H9 (cell line): ENCODE measurements at regions not wholly inside any gene's neighbourhood (a gene's known extent, or its start where the extent isn't known, plus 50 kb on each side); places are given as distances from the start of the nearest gene placed in this dataset.

Experiments
- DNase-seq: peaks from one replicate; pipeline ENCODE4 v3.0.0-alpha.2; 2017
- H2AFZ ChIP-seq: one replicate; pipeline ENCODE4 v1.6.1; 2013; ENCODE audit warnings: mild to moderate bottlenecking, low read length, control low read depth, moderate library complexity
- H2AK5ac ChIP-seq: 2 replicates; pipeline ENCODE4 v1.6.1; 2013; ENCODE audit warnings: low read length, control low read depth, mixed read lengths; ENCODE audit not compliant: insufficient read length
- H2BK120ac ChIP-seq: one replicate; pipeline ENCODE4 v1.6.1; 2013; ENCODE audit warnings: low read depth, mild to moderate bottlenecking, low read length, control low read depth, inconsistent platforms; ENCODE audit not compliant: poor library complexity, severe bottlenecking
- H2BK12ac ChIP-seq: 2 replicates; pipeline ENCODE4 v1.6.1; 2013; ENCODE audit warnings: low read length, control low read depth, mixed read lengths, low read depth; ENCODE audit not compliant: insufficient read length
- H2BK15ac ChIP-seq: 2 replicates; pipeline ENCODE4 v1.6.1; 2013; ENCODE audit warnings: low read depth, low read length, control low read depth
- H2BK20ac ChIP-seq: one replicate; pipeline ENCODE4 v1.6.1; 2013; ENCODE audit warnings: low read depth, mild to moderate bottlenecking, low read length, control low read depth, inconsistent platforms; ENCODE audit not compliant: poor library complexity, severe bottlenecking
- H2BK5ac ChIP-seq: 2 replicates; pipeline ENCODE4 v1.6.1; 2013; ENCODE audit warnings: low read length, control low read depth, mixed read lengths; ENCODE audit not compliant: insufficient read length
- H3K14ac ChIP-seq: 2 replicates; pipeline ENCODE4 v1.6.1; 2013; ENCODE audit warnings: low read length, control low read depth; ENCODE audit not compliant: insufficient read depth
- H3K18ac ChIP-seq: 2 replicates; pipeline ENCODE4 v1.6.1; 2013; ENCODE audit warnings: low read depth, mild to moderate bottlenecking, mixed read lengths, low read length, control low read depth; ENCODE audit not compliant: insufficient read length
- H3K23ac ChIP-seq: 2 replicates; pipeline ENCODE4 v1.6.1; 2013; ENCODE audit warnings: low read length, control low read depth, mixed read lengths, low read depth; ENCODE audit not compliant: insufficient read length
- H3K23me2 ChIP-seq: 2 replicates; pipeline ENCODE4 v1.6.1; 2013; ENCODE audit warnings: low read depth, mild to moderate bottlenecking, mixed read lengths, low read length, control low read depth; ENCODE audit not compliant: insufficient read length, poor library complexity, severe bottlenecking
- H3K27ac ChIP-seq: 2 replicates; pipeline ENCODE4 v1.5.1; 2013; ENCODE audit warnings: low read length, control low read depth, mixed read lengths, low read depth; ENCODE audit not compliant: insufficient read length
- H3K27me3 ChIP-seq: 2 replicates; pipeline ENCODE4 v1.6.1; 2013; ENCODE audit warnings: low read length, control low read depth, inconsistent platforms; ENCODE audit not compliant: insufficient read depth
- H3K4ac ChIP-seq: 2 replicates; pipeline ENCODE4 v1.6.1; 2013; ENCODE audit warnings: low read depth, mild to moderate bottlenecking, control low read depth, inconsistent platforms, low read length, moderate library complexity
- H3K4me1 ChIP-seq: 2 replicates; pipeline ENCODE4 v1.6.1; 2013; ENCODE audit warnings: low read length, control low read depth, inconsistent platforms; ENCODE audit not compliant: insufficient read depth
- H3K4me2 ChIP-seq: 2 replicates; pipeline ENCODE4 v1.6.1; 2013; ENCODE audit warnings: low read length, control low read depth, mixed read lengths; ENCODE audit not compliant: insufficient read length, insufficient read depth
- H3K56ac ChIP-seq: 2 replicates; pipeline ENCODE4 v1.6.1; 2013; ENCODE audit warnings: low read depth, mild to moderate bottlenecking, mixed read lengths, low read length, control low read depth; ENCODE audit not compliant: insufficient read length
- H3K79me1 ChIP-seq: 2 replicates; pipeline ENCODE4 v1.6.1; 2013; ENCODE audit warnings: low read depth, mild to moderate bottlenecking, moderate library complexity, low read length, control low read depth, inconsistent platforms; ENCODE audit not compliant: insufficient read depth, poor library complexity, severe bottlenecking
- H3K79me2 ChIP-seq: 2 replicates; pipeline ENCODE4 v1.6.1; 2013; ENCODE audit warnings: low read length, control low read depth, inconsistent platforms; ENCODE audit not compliant: insufficient read depth
- H3K9ac ChIP-seq: 2 replicates; pipeline ENCODE4 v1.6.1; 2013; ENCODE audit warnings: low read length, control low read depth, mixed read lengths; ENCODE audit not compliant: insufficient read length; ENCODE audit errors: extremely low read depth
- H3K9me3 ChIP-seq: one replicate; pipeline ENCODE4 v1.6.1; 2013; ENCODE audit warnings: low read depth, low read length, inconsistent platforms; ENCODE audit not compliant: control insufficient read depth
- H3T11ph ChIP-seq: one replicate; pipeline ENCODE4 v1.6.1; 2013; ENCODE audit warnings: mild to moderate bottlenecking, low read length, control low read depth, inconsistent platforms
- H4K20me1 ChIP-seq: one replicate; pipeline ENCODE4 v1.6.1; 2013; ENCODE audit not compliant: control insufficient read depth, insufficient read length, insufficient read depth
- H4K5ac ChIP-seq: 2 replicates; pipeline ENCODE4 v1.6.1; 2013; ENCODE audit warnings: low read depth, mild to moderate bottlenecking, mixed read lengths, low read length, control low read depth; ENCODE audit not compliant: insufficient read length
- H4K8ac ChIP-seq: replicated peaks from 2 replicates; pipeline ENCODE4 v1.6.1; 2013; ENCODE audit warnings: low read length, control low read depth, mixed read lengths, low read depth; ENCODE audit not compliant: insufficient read length
- H4K91ac ChIP-seq: 2 replicates; pipeline ENCODE4 v1.6.1; 2013; ENCODE audit warnings: low read depth, mild to moderate bottlenecking, moderate library complexity, mixed read lengths, low read length, control low read depth; ENCODE audit not compliant: insufficient read length
- H3K27ac Mint-ChIP-seq, 3 experiments: 2 replicates in 2 of 3; 3 replicates in 1 of 3; pipeline ENCODE4 v1.8.0; 2020 to 2021; ENCODE audit warnings: mixed read lengths in 3 of 3, mild to moderate bottlenecking in 1 of 3, moderate library complexity in 1 of 3
- H3K27me3 Mint-ChIP-seq: 2 replicates; pipeline ENCODE4 v1.8.0; 2021; ENCODE audit warnings: low read depth, mild to moderate bottlenecking, moderate library complexity, mixed read lengths
- H3K36me3 Mint-ChIP-seq, 3 experiments: 2 replicates in 2 of 3; 3 replicates in 1 of 3; pipeline ENCODE4 v1.8.0; 2020 to 2021; ENCODE audit warnings: low read depth in 3 of 3, mixed read lengths in 3 of 3; ENCODE audit not compliant: insufficient read depth in 1 of 3
- H3K4me1 Mint-ChIP-seq, 2 experiments: 2 replicates each; pipeline ENCODE4 v1.8.0; 2020; ENCODE audit warnings: mixed read lengths in 2 of 2
- H3K4me3 Mint-ChIP-seq, 2 experiments: 2 replicates in 1 of 2; 3 replicates in 1 of 2; pipeline ENCODE4 v1.8.0; 2020 to 2021; ENCODE audit warnings: mild to moderate bottlenecking in 2 of 2, mixed read lengths in 2 of 2, moderate library complexity in 1 of 2
- H3K9me3 Mint-ChIP-seq, 2 experiments: 2 replicates in 1 of 2; 3 replicates in 1 of 2; pipeline ENCODE4 v1.8.0; 2020; ENCODE audit warnings: mild to moderate bottlenecking in 2 of 2, mixed read lengths in 2 of 2, moderate library complexity in 1 of 2
- CTCF ChIP-seq: fragments of 200-600 bp; sonication (generic); conservative IDR thresholded peaks from 3 replicates; pipeline ENCODE4 v1.8.0; 2021; ENCODE audit warnings: antibody characterized with exemption, mild to moderate bottlenecking
- WGBS: extraction: QIAGEN DNeasy Blood & Tissue Kit; methylation state at CpG from one replicate; pipeline ENCODE4 v1.1.7; 2013; ENCODE audit warnings: missing lambda C conversion rate, low lambda C conversion rate, mixed read lengths; ENCODE audit not compliant: insufficient read length; ENCODE audit errors: extremely low coverage; 5-methylcytosine and 5-hydroxymethylcytosine counted together

- Mint-ChIP-seq H3K27me3 (no peaks in the 10 kb centered on the region), H3K4me3 (no peak overlapping the region), H3K27ac (no peak overlapping the region), H3K4me1 (peaks cover 0 to 1% of the 10 kb centered on the region in 2 experiments; a peak in 1 of 4 replicates), H3K36me3 (peaks cover 0 to 2% (median 0%) of the 10 kb centered on the region in 3 experiments; a peak in 1 of 7 replicates), H3K9me3 (peaks cover 0 to 5% of the 10 kb centered on the region in 2 experiments; a peak in 1 of 5 replicates)
- Histone ChIP-seq H3K23ac (no peak overlapping the region), H3K79me2 (no peaks in the 10 kb centered on the region), H3K4me1 (no peaks in the 10 kb centered on the region), H2BK15ac (no peak overlapping the region), H3K27me3 (no peaks in the 10 kb centered on the region), H3K9ac (no peak overlapping the region), H3K9me3 (no peaks in the 10 kb centered on the region), H4K20me1 (no peaks in the 10 kb centered on the region), H3K79me1 (no peaks in the 10 kb centered on the region), H3K56ac (no peak overlapping the region), H2BK120ac (no peak overlapping the region), H4K8ac (no peak overlapping the region), H3K4ac (no peak overlapping the region), H3T11ph (no peak overlapping the region), H4K91ac (no peak overlapping the region), H2BK5ac (no peak overlapping the region), H2AFZ (no peak overlapping the region), H3K4me2 (no peak overlapping the region), H3K27ac (no peak overlapping the region), H3K18ac (no peak overlapping the region), H2BK12ac (no peak overlapping the region), H3K14ac (no peak overlapping the region), H2AK5ac (no peak overlapping the region), H3K23me2 (no peaks in the 10 kb centered on the region), H4K5ac (no peak overlapping the region), H2BK20ac (no peak overlapping the region)
- no peak for DNase-seq
- no CpG with 5 or more reads among the region's 1 CpG for WGBS
- TF ChIP-seq CTCF = no peak
Observed at GRCh38 chr2:122703676-122704075, 948.2 kb downstream of the TSN start.
